ENCODE measurements at regions not wholly inside any gene's neighbourhood (a gene's known extent, or its start where the extent isn't known, plus 50 kb on each side); places are given as distances from the start of the nearest gene placed in this dataset.

- no peak for DNase-seq (ENCODE audit: low spot score)
These were observed 481.9 kb downstream of the CDH2 start for GRCh38 chr18:27695052-27695451.

- DNase-seq (ENCODE audit: low spot score): no peak
These were observed 488.3 kb downstream of the CDH2 start for GRCh38 chr18:27688581-27688980.

DNA sequence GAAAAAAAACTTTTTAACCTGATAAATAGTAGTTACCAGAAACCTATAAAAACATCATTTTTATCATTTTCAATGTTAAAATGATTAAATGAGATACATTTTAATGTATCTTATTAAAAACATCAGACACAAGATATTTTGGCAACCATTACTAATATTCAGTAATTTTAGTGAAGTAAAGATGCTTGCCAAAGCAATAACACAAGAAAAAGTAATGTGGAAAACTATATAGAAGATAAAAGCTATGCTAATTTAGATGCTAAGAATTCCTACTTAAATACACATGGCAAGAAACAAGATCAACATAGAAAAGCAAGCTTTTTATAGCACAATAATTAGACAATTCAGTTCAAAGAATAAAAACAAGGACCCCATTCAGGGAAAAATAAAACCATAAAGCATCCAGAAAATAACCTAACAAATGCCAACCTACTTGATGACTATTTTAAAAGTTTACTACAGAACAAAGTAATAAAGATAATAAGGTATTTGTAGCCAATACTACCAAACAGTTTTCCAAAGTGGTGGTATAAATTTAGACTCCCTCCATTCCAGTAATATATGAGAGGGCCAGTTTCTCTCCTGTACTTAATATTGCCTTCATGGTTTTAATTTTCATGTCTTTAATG, 489.5 kb downstream of the CDH2 start:
- no peak for DNase-seq (ENCODE audit: low spot score)

- peak; percentile 14 for DNase-seq (ENCODE audit: low spot score)
These were observed 491.0 kb downstream of the CDH2 start for GRCh38 chr18:27685807-27686412.

DNA sequence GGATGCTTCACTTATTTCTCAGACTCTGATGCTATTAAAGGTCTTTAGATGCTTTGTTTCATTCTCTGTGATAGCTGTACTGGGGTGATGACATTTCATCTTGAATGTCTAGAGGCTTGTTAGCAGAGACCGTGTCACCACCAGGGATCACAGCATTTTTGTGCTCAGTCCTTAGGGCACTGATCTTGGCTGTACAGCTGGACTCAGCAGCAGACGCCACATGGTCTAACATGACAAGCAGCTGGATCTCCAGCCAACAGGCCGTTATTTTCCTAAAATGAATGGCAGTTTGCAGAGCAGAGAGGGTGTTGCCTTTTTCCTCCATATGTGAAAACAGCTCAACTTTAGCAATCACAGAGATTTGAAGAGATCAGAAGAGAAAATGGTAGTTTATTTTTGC, 491.8 kb downstream of the CDH2 start:
- no peak for DNase-seq (ENCODE audit: low spot score)

DNA sequence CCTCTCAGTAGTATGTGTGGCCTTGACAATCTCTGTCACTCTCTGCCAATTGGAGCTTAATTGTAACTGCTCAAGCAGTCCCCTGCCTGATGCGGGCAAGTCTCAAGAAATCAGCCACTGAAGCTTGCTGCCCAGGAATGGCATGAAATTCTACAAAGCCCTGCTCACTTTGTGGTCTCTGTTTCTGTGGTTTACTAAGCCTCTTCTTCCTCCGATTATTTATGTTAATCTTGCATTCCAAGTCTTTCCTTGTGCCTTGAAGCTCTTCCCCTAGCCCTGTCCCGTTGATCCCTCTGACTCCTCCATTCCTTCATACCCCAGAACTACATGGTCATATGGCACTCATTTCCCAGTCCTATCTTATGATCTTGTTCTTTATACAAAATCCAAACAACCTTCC, 489.3 kb upstream of the CHST9 start:
- DNase-seq (ENCODE audit: low spot score): no peak

DNA sequence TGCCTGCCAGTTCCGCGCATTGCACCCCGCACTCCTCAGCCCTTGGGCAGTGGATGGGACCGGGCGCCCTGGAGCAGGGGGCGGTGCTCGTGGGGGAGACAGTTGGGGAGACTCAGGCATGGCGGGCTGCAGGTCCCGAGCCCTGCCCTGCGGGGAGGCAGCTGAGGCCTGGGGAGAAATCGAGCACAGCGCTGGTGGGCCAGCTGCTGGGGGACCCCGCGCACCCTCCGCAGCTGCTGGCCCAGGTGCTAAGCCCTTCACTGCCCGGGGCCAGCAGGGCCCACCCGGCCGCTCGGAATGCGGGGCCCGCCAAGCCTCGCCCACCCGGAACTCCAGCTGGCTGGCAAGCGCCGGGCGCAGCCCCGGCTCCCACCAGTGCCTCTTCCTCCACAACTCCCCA, 488.8 kb upstream of the CHST9 start:
- no peak for DNase-seq (ENCODE audit: low spot score)

DNA sequence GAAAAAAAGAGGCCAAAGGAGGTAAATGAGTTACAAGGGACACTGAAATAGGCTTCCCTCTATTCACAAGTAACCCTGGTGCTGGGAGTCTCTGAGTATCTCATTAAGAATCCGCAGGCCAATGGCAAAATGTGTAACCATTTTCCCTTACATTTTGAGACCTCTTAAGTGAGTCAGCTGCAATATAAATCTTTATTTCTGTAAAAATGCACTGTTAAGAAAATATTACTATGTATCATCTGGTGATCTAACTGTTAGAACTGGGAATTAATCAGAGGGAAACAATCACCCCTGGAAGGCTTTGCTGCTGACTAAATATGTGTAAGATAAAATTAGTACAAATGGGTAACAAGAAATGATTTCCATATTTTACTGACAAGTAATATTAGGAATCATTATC, 483.1 kb upstream of the CHST9 start:
- no peak for DNase-seq (ENCODE audit: low spot score)

DNA sequence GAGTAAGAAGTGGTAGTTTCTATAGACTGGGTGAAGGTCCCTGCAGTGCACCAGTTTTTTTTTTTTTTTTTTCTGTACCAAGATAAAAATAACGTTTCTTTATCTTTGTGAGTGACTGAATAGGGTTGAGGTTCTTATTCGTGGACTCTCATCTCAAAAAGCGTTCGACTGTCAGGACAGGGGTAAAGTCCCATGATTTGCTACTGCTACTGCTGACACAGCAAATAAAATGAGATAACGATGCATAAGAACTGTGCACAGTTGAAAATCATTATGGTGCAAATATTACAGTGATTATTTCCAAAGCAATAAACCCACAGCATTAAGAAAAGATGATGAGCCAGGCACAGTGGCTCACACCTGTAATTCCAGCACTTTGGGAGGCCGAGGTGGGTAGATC, 482.0 kb upstream of the CHST9 start:
- no peak for DNase-seq (ENCODE audit: low spot score)

GRCh38 chr18:27666016-27666415, 480.9 kb upstream of the CHST9 start:
- no peak for DNase-seq (ENCODE audit: low spot score)

GRCh38 chr18:27665264-27665799, 480.2 kb upstream of the CHST9 start:
- no peak for DNase-seq (ENCODE audit: low spot score)

- DNase-seq (ENCODE audit: low spot score): no peak
These were observed 477.8 kb upstream of the CHST9 start for GRCh38 chr18:27662949-27663348.

GRCh38 chr18:27662537-27662936, 477.4 kb upstream of the CHST9 start:
- DNase-seq (ENCODE audit: low spot score): no peak

- DNase-seq (ENCODE audit: low spot score): peak; percentile 84
These were observed 476.4 kb upstream of the CHST9 start for GRCh38 chr18:27661320-27662018.

DNA sequence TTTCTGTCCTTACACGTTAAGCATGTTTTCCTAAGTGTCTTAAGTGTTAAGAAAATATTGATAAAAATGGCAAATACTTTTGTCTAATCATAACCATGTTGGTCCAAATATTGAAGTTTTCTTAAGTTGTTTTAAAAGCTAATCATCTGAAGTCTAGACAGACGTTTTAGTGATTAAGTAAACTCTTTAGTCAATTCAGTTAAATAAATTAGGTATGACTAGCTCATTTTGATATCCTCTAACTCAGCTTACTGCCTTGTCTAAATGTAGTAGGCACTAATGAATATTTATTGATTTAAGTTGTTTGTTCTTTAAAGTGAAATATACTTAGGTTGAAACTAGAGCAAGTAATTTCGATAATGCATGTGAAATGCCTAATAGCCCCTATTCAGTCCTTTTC, 471.8 kb upstream of the CHST9 start:
- DNase-seq (ENCODE audit: low spot score): no peak

DNA sequence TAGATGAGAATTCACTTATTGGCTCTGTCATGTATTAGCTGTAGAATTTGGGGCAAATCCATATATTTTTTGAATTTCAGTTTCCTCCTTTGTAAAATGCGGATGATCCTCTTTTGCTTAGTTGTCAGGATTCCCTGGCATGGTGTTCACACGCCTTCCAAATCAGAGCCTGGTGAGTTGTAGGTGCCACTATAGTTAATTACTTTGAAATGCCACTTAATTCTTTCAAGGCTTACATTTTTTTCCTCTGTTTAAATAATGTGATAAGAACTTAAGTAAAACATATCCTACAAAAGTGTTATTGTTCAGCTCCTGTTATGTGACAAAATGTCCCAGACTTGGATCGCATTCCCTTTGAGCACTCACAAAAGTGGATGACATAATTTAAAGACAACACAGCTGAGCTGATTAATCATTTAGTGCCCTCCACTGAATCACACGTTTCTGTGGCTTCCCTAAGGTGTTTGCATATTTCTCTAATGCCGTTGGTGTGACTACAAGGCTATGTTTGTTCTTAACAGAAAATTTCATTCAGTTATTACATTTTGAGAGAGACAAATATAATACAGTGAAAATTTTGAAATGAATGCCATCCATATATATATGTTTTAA, 471.2 kb upstream of the CHST9 start:
- no peak for DNase-seq (ENCODE audit: low spot score)

DNA sequence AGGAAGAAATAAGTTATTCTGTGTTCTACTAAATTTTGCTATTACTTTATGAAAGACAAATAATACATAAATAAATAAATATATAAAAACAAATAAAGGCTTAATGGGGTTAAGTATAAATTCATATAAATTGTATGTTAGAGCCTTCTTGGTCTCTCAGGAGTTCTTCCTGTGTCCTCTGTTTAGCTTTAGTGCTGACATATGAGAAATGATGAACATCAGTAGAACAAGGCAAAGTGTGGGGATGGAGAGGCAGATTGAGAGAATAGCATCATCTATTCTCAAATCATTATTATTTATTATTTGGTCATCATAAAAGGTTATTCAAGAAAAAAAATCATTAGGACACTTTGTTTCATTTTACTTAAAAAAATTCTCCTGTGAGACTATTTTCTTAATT, 468.1 kb upstream of the CHST9 start:
- no peak for DNase-seq (ENCODE audit: low spot score)

DNA sequence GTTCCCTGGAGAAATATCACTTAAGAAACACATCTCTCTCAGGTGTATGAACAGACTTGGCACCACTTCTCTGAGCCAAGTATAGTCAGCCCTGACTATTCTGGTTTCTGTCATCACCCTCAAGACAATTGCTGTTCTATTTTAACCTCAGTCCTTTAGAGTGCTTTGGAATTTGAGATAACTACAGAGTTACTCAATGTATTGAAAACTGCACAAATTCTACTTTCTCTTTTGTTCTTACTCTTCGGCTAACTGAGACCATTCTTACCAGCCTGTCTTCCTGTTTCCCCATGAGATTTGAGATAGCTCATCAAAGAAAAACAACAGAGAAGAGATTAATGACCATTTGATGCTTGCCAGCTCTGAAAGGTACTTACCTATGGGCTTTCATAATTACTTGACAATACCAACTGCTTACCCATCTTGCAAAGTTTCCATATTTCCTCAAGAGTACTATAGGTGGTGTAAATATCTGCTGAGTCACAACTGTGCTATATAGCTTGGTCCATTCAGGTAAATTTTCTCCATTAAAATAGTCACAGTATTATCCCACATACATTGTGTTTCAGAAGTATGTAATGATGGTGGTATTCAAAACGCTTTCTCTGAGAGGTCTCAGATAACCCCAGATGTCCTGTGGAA, 467.5 kb upstream of the CHST9 start:
- DNase-seq (ENCODE audit: low spot score): no peak

- DNase-seq (ENCODE audit: low spot score): no peak
These were observed 464.5 kb upstream of the CHST9 start for GRCh38 chr18:27649621-27650020.

DNA sequence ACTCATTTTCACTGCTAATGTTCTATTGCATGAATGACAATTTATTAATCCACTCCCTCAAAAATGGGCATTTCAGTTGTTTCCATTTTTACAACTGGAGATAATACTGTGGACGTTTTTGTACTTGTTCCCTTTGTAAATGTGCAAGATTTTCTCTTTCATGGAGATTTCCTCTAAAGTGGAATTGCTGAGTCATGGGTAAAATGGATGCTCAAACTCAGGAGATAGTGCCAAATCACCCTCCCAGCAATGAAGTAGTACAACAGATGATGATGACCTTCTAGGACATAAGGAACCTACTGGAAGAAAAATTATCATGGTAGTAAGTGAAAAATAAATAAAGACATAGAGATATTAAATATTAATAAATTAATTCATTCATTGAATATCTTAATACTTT, 460.8 kb upstream of the CHST9 start:
- no peak for DNase-seq (ENCODE audit: low spot score)

DNA sequence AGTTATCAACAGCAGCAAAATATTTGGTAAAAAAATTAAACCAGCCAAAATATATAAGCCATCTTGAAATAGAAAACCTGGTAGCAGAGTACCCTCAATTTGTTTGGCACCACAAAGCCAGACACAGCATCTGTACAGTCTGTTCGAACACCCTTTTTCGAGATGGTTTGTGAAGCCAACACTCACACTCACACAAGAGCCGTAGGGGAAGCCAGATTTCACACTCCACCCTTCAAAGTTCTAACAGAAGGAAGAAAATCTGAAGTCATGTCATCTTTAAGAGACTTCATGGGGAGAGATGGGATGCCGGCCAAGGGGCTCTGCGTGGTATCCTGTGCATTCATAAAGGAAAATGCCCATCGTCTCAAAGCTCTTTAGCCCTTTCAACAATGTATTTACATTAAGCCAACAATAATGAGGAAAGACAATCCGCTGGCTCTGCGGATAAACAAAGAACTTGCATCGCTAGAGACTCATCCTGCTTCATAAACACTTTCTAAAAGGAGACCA, 451.5 kb upstream of the CHST9 start:
- DNase-seq (ENCODE audit: low spot score): no peak

GRCh38 chr18:27632706-27633105, 447.6 kb upstream of the CHST9 start:
- no peak for DNase-seq (ENCODE audit: low spot score)

Measured in pons (tissue), 1 donor.